Left ventricle myocardium inferior (tissue), 1 donor: ENCODE measurements at regions not wholly inside any gene's neighbourhood (a gene's known extent, or its start where the extent isn't known, plus 50 kb on each side); places are given as distances from the start of the nearest gene placed in this dataset.

Experiments used
- DNase-seq: peaks from one replicate; pipeline ENCODE4 v3.0.0-alpha.2; 2020
- H3K27ac ChIP-seq: fragments of 200-600 bp; replicated peaks from 2 replicates; pipeline ENCODE4 v1.8.0; 2021
- H3K27me3 ChIP-seq: fragments of 200-600 bp; 2 replicates; pipeline ENCODE4 v1.8.0; 2021; ENCODE audit warnings: low read depth
- H3K36me3 ChIP-seq: fragments of 200-600 bp; 2 replicates; pipeline ENCODE4 v1.8.0; 2021
- H3K4me1 ChIP-seq: fragments of 200-600 bp; 2 replicates; pipeline ENCODE4 v1.8.0; 2021
- H3K4me3 ChIP-seq: fragments of 200-600 bp; 2 replicates; pipeline ENCODE4 v1.8.0; 2021; ENCODE audit warnings: mild to moderate bottlenecking, moderate library complexity
- H3K9me3 ChIP-seq: fragments of 200-600 bp; replicated peaks from 2 replicates; pipeline ENCODE4 v1.8.0; 2021
- intact Hi-C: fragments of 100-400 bp; cut with micrococcal nuclease; formaldehyde crosslinking; loops from one replicate; pipeline ENCODE4 v1.11.0; 2022
- TF ChIP-seq, protein P1 (sequence below): fragments of 200-600 bp; IDR thresholded peaks from 2 replicates; pipeline ENCODE4 v1.8.0; 2021; ENCODE audit warnings: antibody characterized with exemption, mild to moderate bottlenecking, borderline replicate concordance
- donor health status: DM: no; HTN: yes; CAD: no; lungs with severe emphysema.

- intact Hi-C loops = loop anchor here (10.0 kb wide), 1 partner anchor 62 kb away; the partner anchor contains the start of gene GADD45G
- TF ChIP-seq, protein P1, sequence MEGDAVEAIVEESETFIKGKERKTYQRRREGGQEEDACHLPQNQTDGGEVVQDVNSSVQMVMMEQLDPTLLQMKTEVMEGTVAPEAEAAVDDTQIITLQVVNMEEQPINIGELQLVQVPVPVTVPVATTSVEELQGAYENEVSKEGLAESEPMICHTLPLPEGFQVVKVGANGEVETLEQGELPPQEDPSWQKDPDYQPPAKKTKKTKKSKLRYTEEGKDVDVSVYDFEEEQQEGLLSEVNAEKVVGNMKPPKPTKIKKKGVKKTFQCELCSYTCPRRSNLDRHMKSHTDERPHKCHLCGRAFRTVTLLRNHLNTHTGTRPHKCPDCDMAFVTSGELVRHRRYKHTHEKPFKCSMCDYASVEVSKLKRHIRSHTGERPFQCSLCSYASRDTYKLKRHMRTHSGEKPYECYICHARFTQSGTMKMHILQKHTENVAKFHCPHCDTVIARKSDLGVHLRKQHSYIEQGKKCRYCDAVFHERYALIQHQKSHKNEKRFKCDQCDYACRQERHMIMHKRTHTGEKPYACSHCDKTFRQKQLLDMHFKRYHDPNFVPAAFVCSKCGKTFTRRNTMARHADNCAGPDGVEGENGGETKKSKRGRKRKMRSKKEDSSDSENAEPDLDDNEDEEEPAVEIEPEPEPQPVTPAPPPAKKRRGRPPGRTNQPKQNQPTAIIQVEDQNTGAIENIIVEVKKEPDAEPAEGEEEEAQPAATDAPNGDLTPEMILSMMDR = no peak
- H3K27ac ChIP-seq = peak overlapping the region; percentile 67
- H3K9me3 ChIP-seq = no peaks in the 10 kb centered on the region
- peaks cover 21% of the 10 kb centered on the region for H3K4me1 ChIP-seq
- no peak for DNase-seq
- no peaks in the 10 kb centered on the region for H3K36me3 ChIP-seq
- H3K4me3 ChIP-seq = no peak overlapping the region
- H3K27me3 ChIP-seq = no peaks in the 10 kb centered on the region
Measured at GRCh38 chr9:89666950-89667349, 62.1 kb downstream of the GADD45G start.

DNA sequence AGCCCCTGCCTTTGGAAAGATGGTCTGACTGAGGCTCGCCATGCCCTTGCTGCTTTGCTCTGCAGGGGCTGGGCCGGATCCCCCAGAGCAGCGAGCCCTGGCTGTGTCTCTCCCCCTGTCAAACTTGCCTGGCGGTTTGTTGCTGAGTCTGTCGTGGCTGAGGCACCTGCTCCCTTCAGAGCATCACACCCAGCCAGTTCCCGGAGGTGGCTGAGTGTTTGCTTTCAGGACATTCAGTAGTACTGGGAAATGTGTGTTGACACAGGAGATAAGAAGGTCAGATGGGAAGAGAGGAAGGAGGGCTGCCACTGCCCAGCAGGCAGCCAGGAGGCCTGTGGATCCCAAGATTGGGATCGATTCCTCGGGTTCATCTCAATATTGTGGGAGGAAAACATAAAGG is 62.9 kb downstream of the GADD45G start:
- Histone ChIP-seq H3K36me3 (no peaks in the 10 kb centered on the region), H3K9me3 (no peaks in the 10 kb centered on the region), H3K4me3 (no peak overlapping the region), H3K4me1 (peaks cover 14% of the 10 kb centered on the region), H3K27me3 (no peaks in the 10 kb centered on the region), H3K27ac (no peak overlapping the region)
- no peak for DNase-seq
- TF ChIP-seq, protein P1 = no peak
- intact Hi-C loops = loop anchor here (10.0 kb wide), 1 partner anchor 63 kb away; the partner anchor contains the start of gene GADD45G

GRCh38 chr9:89668216-89668865 is 63.5 kb downstream of the GADD45G start:
- Histone ChIP-seq H3K4me3 (no peak overlapping the region), H3K27me3 (no peaks in the 10 kb centered on the region), H3K36me3 (no peaks in the 10 kb centered on the region), H3K4me1 (peaks cover 10% of the 10 kb centered on the region), H3K27ac (no peak overlapping the region), H3K9me3 (no peaks in the 10 kb centered on the region)
- intact Hi-C loops = loop anchor here (10.0 kb wide), 1 partner anchor 64 kb away; the partner anchor contains the start of gene GADD45G
- DNase-seq = no peak
- TF ChIP-seq, protein P1 = no peak

DNA sequence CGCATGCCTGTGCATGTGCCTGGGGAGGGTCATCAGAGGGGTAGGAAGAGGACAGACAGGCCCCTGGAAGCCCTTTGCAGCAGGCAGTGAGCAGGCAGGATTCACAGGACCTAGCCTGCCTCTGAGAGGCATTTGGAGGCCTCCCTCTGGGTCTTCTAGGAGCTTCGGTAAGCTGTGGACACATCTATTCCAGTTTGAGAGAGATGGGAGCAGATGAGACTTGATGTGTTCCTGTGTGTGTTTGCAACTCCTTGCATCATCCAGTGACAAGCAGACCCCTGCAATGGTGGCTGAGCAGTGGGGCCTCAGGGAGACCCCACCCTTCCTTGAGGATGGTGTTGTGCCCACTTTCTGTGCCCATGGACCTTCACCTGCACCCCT is 64.0 kb downstream of the GADD45G start:
- no peak overlapping the region for H3K27ac ChIP-seq
- H3K9me3 ChIP-seq = no peaks in the 10 kb centered on the region
- TF ChIP-seq, protein P1 = no peak
- H3K4me3 ChIP-seq = no peak overlapping the region
- H3K36me3 ChIP-seq = no peaks in the 10 kb centered on the region
- DNase-seq = no peak
- H3K27me3 ChIP-seq = no peaks in the 10 kb centered on the region
- intact Hi-C loops = loop anchor here (10.0 kb wide), 1 partner anchor 64 kb away; the partner anchor contains the start of gene GADD45G
- H3K4me1 ChIP-seq = peaks cover 10% of the 10 kb centered on the region

- TF ChIP-seq, protein P1 = no peak
- H3K4me3 ChIP-seq = no peak overlapping the region
- DNase-seq = no peak
- H3K27me3 ChIP-seq = no peaks in the 10 kb centered on the region
- H3K36me3 ChIP-seq = no peaks in the 10 kb centered on the region
- intact Hi-C loops = loop anchor here (10.0 kb wide), 1 partner anchor 65 kb away; the partner anchor contains the start of gene GADD45G
- no peaks in the 10 kb centered on the region for H3K9me3 ChIP-seq
- no peak overlapping the region for H3K27ac ChIP-seq
- H3K4me1 ChIP-seq = peaks cover 10% of the 10 kb centered on the region
Measured at GRCh38 chr9:89669361-89669842, 64.6 kb downstream of the GADD45G start.
